ENCODE measurements at regions not wholly inside any gene's neighbourhood (a gene's known extent, or its start where the extent isn't known, plus 50 kb on each side); places are given as distances from the start of the nearest gene placed in this dataset.
"Not testable (repeated sequence)": the region's sequence is repeated elsewhere in the genome, so short reads cannot be mapped to it uniquely, and the experiment has no call there.

- H3K9me3 ChIP-seq (ENCODE audit: control insufficient read depth in 2 of 2, insufficient read depth in 1 of 2, low read depth in 1 of 2, low read length in 1 of 2), result no peaks in the 10 kb centered on the region
- no peaks in the 10 kb centered on the region for H3K27me3 ChIP-seq (ENCODE audit: control insufficient read depth in 3 of 3, insufficient read depth in 3 of 3, low read length in 3 of 3)
- no peak overlapping the region for H3K27ac ChIP-seq (ENCODE audit: low read depth in 1 of 3, low read length in 2 of 3)
- H3K4me3 ChIP-seq (ENCODE audit: low read depth in 1 of 3, low read length in 3 of 3), result no peak overlapping the region
- peaks cover 0 to 2% (median 0%) of the 10 kb centered on the region in 3 donors for H3K4me1 ChIP-seq (ENCODE audit: control insufficient read depth in 3 of 3, insufficient read depth in 2 of 3, low read depth in 1 of 3, low read length in 2 of 3)
- DNase-seq, result no peak
- 75 to 85% (median 76%) methylated on average over 4 of the region's 4 CpGs for WGBS, 3 donors
- no peak for FAIRE-seq
- no peaks in the 10 kb centered on the region for H3K36me3 ChIP-seq (ENCODE audit: control insufficient read depth in 3 of 3, insufficient read depth in 2 of 3, low read depth in 1 of 3, low read length in 3 of 3)
Observed at GRCh38 chr13:50224534-50224933, 209.3 kb downstream of the KCNRG start.

- no peak overlapping the region for H3K4me3 ChIP-seq (ENCODE audit: low read depth in 1 of 3, low read length in 3 of 3)
- H3K27me3 ChIP-seq (ENCODE audit: control insufficient read depth in 3 of 3, insufficient read depth in 3 of 3, low read length in 3 of 3), result no peaks in the 10 kb centered on the region
- 87 to 95% (median 88%) methylated on average over 3 of the region's 3 CpGs for WGBS, 3 donors
- peaks cover 0 to 8% (median 4%) of the 10 kb centered on the region in 3 donors for H3K4me1 ChIP-seq (ENCODE audit: control insufficient read depth in 3 of 3, insufficient read depth in 2 of 3, low read depth in 1 of 3, low read length in 2 of 3)
- H3K27ac ChIP-seq (ENCODE audit: low read depth in 1 of 3, low read length in 2 of 3), result no peak overlapping the region
- DNase-seq (no peak), FAIRE-seq (no peak)
- no peaks in the 10 kb centered on the region for H3K36me3 ChIP-seq (ENCODE audit: control insufficient read depth in 3 of 3, insufficient read depth in 2 of 3, low read depth in 1 of 3, low read length in 3 of 3)
- H3K9me3 ChIP-seq (ENCODE audit: control insufficient read depth in 2 of 2, insufficient read depth in 1 of 2, low read depth in 1 of 2, low read length in 1 of 2), result no peaks in the 10 kb centered on the region
Observed at GRCh38 chr13:50225193-50226155, 210.2 kb downstream of the KCNRG start.

GRCh38 chr13:50226515-50227155 lies 211.4 kb downstream of the KCNRG start:
- no peaks in the 10 kb centered on the region for H3K36me3 ChIP-seq (ENCODE audit: control insufficient read depth in 3 of 3, insufficient read depth in 2 of 3, low read depth in 1 of 3, low read length in 3 of 3)
- H3K4me3 ChIP-seq (ENCODE audit: low read depth in 1 of 3, low read length in 3 of 3), result no peak overlapping the region
- H3K27ac ChIP-seq (ENCODE audit: low read depth in 1 of 3, low read length in 2 of 3), result no peak overlapping the region
- H3K4me1 ChIP-seq (ENCODE audit: control insufficient read depth in 3 of 3, insufficient read depth in 2 of 3, low read depth in 1 of 3, low read length in 2 of 3), result peaks cover 0 to 11% (median 4%) of the 10 kb centered on the region in 3 donors
- DNase-seq (no peak), FAIRE-seq (no peak)
- no peaks in the 10 kb centered on the region for H3K27me3 ChIP-seq (ENCODE audit: control insufficient read depth in 3 of 3, insufficient read depth in 3 of 3, low read length in 3 of 3)
- no peaks in the 10 kb centered on the region for H3K9me3 ChIP-seq (ENCODE audit: control insufficient read depth in 2 of 2, insufficient read depth in 1 of 2, low read depth in 1 of 2, low read length in 1 of 2)

- Histone ChIP-seq H3K27me3 (ENCODE audit: control insufficient read depth in 3 of 3, insufficient read depth in 3 of 3, low read length in 3 of 3) (no peaks in the 10 kb centered on the region), H3K27ac (ENCODE audit: low read depth in 1 of 3, low read length in 2 of 3) (no peak overlapping the region), H3K4me3 (ENCODE audit: low read depth in 1 of 3, low read length in 3 of 3) (no peak overlapping the region), H3K36me3 (ENCODE audit: control insufficient read depth in 3 of 3, insufficient read depth in 2 of 3, low read depth in 1 of 3, low read length in 3 of 3) (no peaks in the 10 kb centered on the region), H3K4me1 (ENCODE audit: control insufficient read depth in 3 of 3, insufficient read depth in 2 of 3, low read depth in 1 of 3, low read length in 2 of 3) (peaks cover 0 to 11% (median 4%) of the 10 kb centered on the region in 3 donors), H3K9me3 (ENCODE audit: control insufficient read depth in 2 of 2, insufficient read depth in 1 of 2, low read depth in 1 of 2, low read length in 1 of 2) (no peaks in the 10 kb centered on the region)
- DNase-seq (no peak), FAIRE-seq (no peak)
- WGBS, 3 donors, result 85 to 88% (median 87%) methylated on average over 5 of the region's 5 CpGs
Observed at GRCh38 chr13:50227361-50227760, 212.1 kb downstream of the KCNRG start.

- no peak for FAIRE-seq
Observed at GRCh38 chr13:50228527-50228926, 213.3 kb downstream of the KCNRG start.

GRCh38 chr13:50229960-50230661 lies 214.9 kb downstream of the KCNRG start:
- 23 to 45% (median 42%) methylated on average over 2 of the region's 2 CpGs for WGBS, 3 donors

More at GRCh38 chr13:50228527-50228926, 213.3 kb downstream of the KCNRG start:
- 91 to 98% (median 93%) methylated on average over 6 of the region's 6 CpGs for WGBS, 3 donors
- H3K4me3 ChIP-seq (ENCODE audit: low read depth in 1 of 3, low read length in 3 of 3), result no peak overlapping the region
- H3K36me3 ChIP-seq (ENCODE audit: control insufficient read depth in 3 of 3, insufficient read depth in 2 of 3, low read depth in 1 of 3, low read length in 3 of 3), result no peaks in the 10 kb centered on the region
- H3K27ac ChIP-seq (ENCODE audit: low read depth in 1 of 3, low read length in 2 of 3), result no peak overlapping the region
- H3K27me3 ChIP-seq (ENCODE audit: control insufficient read depth in 3 of 3, insufficient read depth in 3 of 3, low read length in 3 of 3), result no peaks in the 10 kb centered on the region
- peaks cover 0 to 1% of the 10 kb centered on the region in 2 donors for H3K9me3 ChIP-seq (ENCODE audit: control insufficient read depth in 2 of 2, insufficient read depth in 1 of 2, low read depth in 1 of 2, low read length in 1 of 2)
- no peak for DNase-seq
- peaks cover 0 to 8% (median 4%) of the 10 kb centered on the region in 3 donors for H3K4me1 ChIP-seq (ENCODE audit: control insufficient read depth in 3 of 3, insufficient read depth in 2 of 3, low read depth in 1 of 3, low read length in 2 of 3)

GRCh38 chr13:50230662-50230978 lies 215.4 kb downstream of the KCNRG start:
- Histone ChIP-seq H3K27me3 (ENCODE audit: control insufficient read depth in 3 of 3, insufficient read depth in 3 of 3, low read length in 3 of 3) (no peaks in the 10 kb centered on the region), H3K4me3 (ENCODE audit: low read depth in 1 of 3, low read length in 3 of 3) (no peak overlapping the region), H3K36me3 (ENCODE audit: control insufficient read depth in 3 of 3, insufficient read depth in 2 of 3, low read depth in 1 of 3, low read length in 3 of 3) (no peaks in the 10 kb centered on the region), H3K27ac (ENCODE audit: low read depth in 1 of 3, low read length in 2 of 3) (no peak overlapping the region), H3K9me3 (ENCODE audit: control insufficient read depth in 2 of 2, insufficient read depth in 1 of 2, low read depth in 1 of 2, low read length in 1 of 2) (peaks cover 0 to 7% of the 10 kb centered on the region in 2 donors), H3K4me1 (ENCODE audit: control insufficient read depth in 3 of 3, insufficient read depth in 2 of 3, low read depth in 1 of 3, low read length in 2 of 3) (peaks cover 0 to 8% (median 4%) of the 10 kb centered on the region in 3 donors)
- 90 to 93% (median 93%) methylated on average over 2 of the region's 2 CpGs for WGBS, 3 donors
- no peak for FAIRE-seq
- DNase-seq, result no peak

More at GRCh38 chr13:50229960-50230661, 214.9 kb downstream of the KCNRG start:
- DNase-seq (peak; percentile 65 to 72), FAIRE-seq (no peak)
- Histone ChIP-seq H3K9me3 (ENCODE audit: control insufficient read depth in 2 of 2, insufficient read depth in 1 of 2, low read depth in 1 of 2, low read length in 1 of 2) (peaks cover 0 to 7% of the 10 kb centered on the region in 2 donors), H3K27ac (ENCODE audit: low read depth in 1 of 3, low read length in 2 of 3) (no peak overlapping the region), H3K36me3 (ENCODE audit: control insufficient read depth in 3 of 3, insufficient read depth in 2 of 3, low read depth in 1 of 3, low read length in 3 of 3) (no peaks in the 10 kb centered on the region), H3K4me3 (ENCODE audit: low read depth in 1 of 3, low read length in 3 of 3) (no peak overlapping the region), H3K4me1 (ENCODE audit: control insufficient read depth in 3 of 3, insufficient read depth in 2 of 3, low read depth in 1 of 3, low read length in 2 of 3) (peaks cover 0 to 8% (median 4%) of the 10 kb centered on the region in 3 donors), H3K27me3 (ENCODE audit: control insufficient read depth in 3 of 3, insufficient read depth in 3 of 3, low read length in 3 of 3) (no peaks in the 10 kb centered on the region)

- not testable (repeated sequence) for DNase-seq; FAIRE-seq; H3K36me3 ChIP-seq (ENCODE audit: control insufficient read depth in 3 of 3, insufficient read depth in 2 of 3, low read depth in 1 of 3, low read length in 3 of 3); H3K4me1 ChIP-seq (ENCODE audit: control insufficient read depth in 3 of 3, insufficient read depth in 2 of 3, low read depth in 1 of 3, low read length in 2 of 3); H3K27ac ChIP-seq (ENCODE audit: low read depth in 1 of 3, low read length in 2 of 3); H3K27me3 ChIP-seq (ENCODE audit: control insufficient read depth in 3 of 3, insufficient read depth in 3 of 3, low read length in 3 of 3); H3K9me3 ChIP-seq (ENCODE audit: control insufficient read depth in 2 of 2, insufficient read depth in 1 of 2, low read depth in 1 of 2, low read length in 1 of 2); H3K4me3 ChIP-seq (ENCODE audit: low read depth in 1 of 3, low read length in 3 of 3)
- 92 to 95% (median 93%) methylated on average over 5 of the region's 5 CpGs for WGBS, 3 donors
Observed at GRCh38 chr13:50233574-50233973, 218.3 kb downstream of the KCNRG start.
